ENCODE measurements at regions not wholly inside any gene's neighbourhood (a gene's known extent, or its start where the extent isn't known, plus 50 kb on each side); places are given as distances from the start of the nearest gene placed in this dataset.

GRCh38 chr13:69319656-69320055, 788.0 kb upstream of the ATXN8OS start:
- TF ChIP-seq ZFP3 (tag by site-specific recombination; IDR thresholded peaks at IDR 0.05; ENCODE audit: low read depth) (no peak), ZNF2 (tag by site-specific recombination; IDR thresholded peaks at IDR 0.05) (no peak), YY1 (tag by site-specific recombination; IDR thresholded peaks at IDR 0.05) (no peak), HOXD13 (CRISPR knock-in tag; IDR thresholded peaks at IDR 0.05; ENCODE audit: borderline replicate concordance) (no peak), ZNF449 (tag by site-specific recombination; IDR thresholded peaks at IDR 0.05) (no peak), CTCF (tag by site-specific recombination; IDR thresholded peaks at IDR 0.05) (no peak), ZBTB1 (tag by site-specific recombination; IDR thresholded peaks at IDR 0.05) (no peak)
- TF ChIP-seq, protein P1, sequence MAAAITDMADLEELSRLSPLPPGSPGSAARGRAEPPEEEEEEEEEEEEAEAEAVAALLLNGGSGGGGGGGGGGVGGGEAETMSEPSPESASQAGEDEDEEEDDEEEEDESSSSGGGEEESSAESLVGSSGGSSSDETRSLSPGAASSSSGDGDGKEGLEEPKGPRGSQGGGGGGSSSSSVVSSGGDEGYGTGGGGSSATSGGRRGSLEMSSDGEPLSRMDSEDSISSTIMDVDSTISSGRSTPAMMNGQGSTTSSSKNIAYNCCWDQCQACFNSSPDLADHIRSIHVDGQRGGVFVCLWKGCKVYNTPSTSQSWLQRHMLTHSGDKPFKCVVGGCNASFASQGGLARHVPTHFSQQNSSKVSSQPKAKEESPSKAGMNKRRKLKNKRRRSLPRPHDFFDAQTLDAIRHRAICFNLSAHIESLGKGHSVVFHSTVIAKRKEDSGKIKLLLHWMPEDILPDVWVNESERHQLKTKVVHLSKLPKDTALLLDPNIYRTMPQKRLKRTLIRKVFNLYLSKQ (tag by site-specific recombination; IDR thresholded peaks at IDR 0.05; ENCODE audit: borderline replicate concordance) = no peak
- TF ChIP-seq, protein P2, sequence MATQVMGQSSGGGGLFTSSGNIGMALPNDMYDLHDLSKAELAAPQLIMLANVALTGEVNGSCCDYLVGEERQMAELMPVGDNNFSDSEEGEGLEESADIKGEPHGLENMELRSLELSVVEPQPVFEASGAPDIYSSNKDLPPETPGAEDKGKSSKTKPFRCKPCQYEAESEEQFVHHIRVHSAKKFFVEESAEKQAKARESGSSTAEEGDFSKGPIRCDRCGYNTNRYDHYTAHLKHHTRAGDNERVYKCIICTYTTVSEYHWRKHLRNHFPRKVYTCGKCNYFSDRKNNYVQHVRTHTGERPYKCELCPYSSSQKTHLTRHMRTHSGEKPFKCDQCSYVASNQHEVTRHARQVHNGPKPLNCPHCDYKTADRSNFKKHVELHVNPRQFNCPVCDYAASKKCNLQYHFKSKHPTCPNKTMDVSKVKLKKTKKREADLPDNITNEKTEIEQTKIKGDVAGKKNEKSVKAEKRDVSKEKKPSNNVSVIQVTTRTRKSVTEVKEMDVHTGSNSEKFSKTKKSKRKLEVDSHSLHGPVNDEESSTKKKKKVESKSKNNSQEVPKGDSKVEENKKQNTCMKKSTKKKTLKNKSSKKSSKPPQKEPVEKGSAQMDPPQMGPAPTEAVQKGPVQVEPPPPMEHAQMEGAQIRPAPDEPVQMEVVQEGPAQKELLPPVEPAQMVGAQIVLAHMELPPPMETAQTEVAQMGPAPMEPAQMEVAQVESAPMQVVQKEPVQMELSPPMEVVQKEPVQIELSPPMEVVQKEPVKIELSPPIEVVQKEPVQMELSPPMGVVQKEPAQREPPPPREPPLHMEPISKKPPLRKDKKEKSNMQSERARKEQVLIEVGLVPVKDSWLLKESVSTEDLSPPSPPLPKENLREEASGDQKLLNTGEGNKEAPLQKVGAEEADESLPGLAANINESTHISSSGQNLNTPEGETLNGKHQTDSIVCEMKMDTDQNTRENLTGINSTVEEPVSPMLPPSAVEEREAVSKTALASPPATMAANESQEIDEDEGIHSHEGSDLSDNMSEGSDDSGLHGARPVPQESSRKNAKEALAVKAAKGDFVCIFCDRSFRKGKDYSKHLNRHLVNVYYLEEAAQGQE (tag by site-specific recombination; IDR thresholded peaks at IDR 0.05) = no peak
